ENCODE measurements at regions not wholly inside any gene's neighbourhood (a gene's known extent, or its start where the extent isn't known, plus 50 kb on each side); places are given as distances from the start of the nearest gene placed in this dataset.

DNA sequence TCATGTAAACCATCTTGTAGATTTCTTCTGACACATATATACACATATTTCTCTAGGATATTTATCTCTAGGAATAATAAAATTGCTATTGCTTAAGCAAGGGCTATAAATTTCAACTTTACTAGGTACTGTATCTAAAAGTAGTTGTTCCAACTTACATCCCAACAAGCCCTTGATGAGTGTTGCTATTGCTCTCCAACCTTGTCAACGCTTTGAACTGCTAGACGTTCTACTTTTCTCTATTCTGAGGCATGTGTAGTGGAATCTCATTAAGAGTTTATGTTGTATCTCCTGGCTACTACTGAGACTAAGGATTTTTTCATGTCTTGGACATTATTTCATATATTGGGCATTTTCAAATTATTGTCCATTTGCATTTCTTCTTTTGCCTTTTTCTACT, 321.5 kb upstream of the SOX5 start:
- no peak overlapping the region for H2BK5ac ChIP-seq (ENCODE audit: low read depth, low read length, poor library complexity, severe bottlenecking)
- no peak overlapping the region for H2BK20ac ChIP-seq (ENCODE audit: low read depth, low read length)
- no peak overlapping the region for H3K18ac ChIP-seq (ENCODE audit: low read depth, low read length)
- ChIA-PET CTCF (no interaction called here), POLR2A (ENCODE audit: unreplicated experiment) (no interaction called here)
- H2AK5ac ChIP-seq (ENCODE audit: low read depth, low read length) = no peak overlapping the region
- peak overlapping the region; percentile 45; the same call in 1 of the 2 replicates for H3K14ac ChIP-seq (replicated peaks; ENCODE audit: low read depth, low read length)
- BruUV-seq (replicated peaks) = no TSS peak
- no peak overlapping the region for H3K4me2 ChIP-seq (ENCODE audit: low read depth, low read length)
- H3K4me1 ChIP-seq (ENCODE audit: control insufficient read depth, insufficient read depth, low read length) = no peaks in the 10 kb centered on the region
- DNase-seq (no peak), ATAC-seq (ENCODE audit: low read depth) (no peak; the same call in 1 of the 2 replicates)
- H2AFZ ChIP-seq (replicated peaks; ENCODE audit: low read length, poor library complexity) = no peak overlapping the region
- H3K4me3 ChIP-seq (ENCODE audit: insufficient read depth, low read depth, low read length) = no peak overlapping the region
- no peak overlapping the region for H2BK15ac ChIP-seq (ENCODE audit: low read depth, low read length)
- no peak overlapping the region for H4K8ac ChIP-seq (ENCODE audit: low read depth in 2 of 2, low read length in 2 of 2)
- no peak overlapping the region for H4K5ac ChIP-seq (ENCODE audit: low read depth, low read length)
- no peaks in the 10 kb centered on the region for H3K79me1 ChIP-seq (ENCODE audit: low read depth in 1 of 2, low read length in 2 of 2)
- H2AK9ac ChIP-seq (replicated peaks; ENCODE audit: low read depth, low read length, poor library complexity) = no peak overlapping the region
- H4K20me1 ChIP-seq (ENCODE audit: insufficient read depth, low read length) = no peaks in the 10 kb centered on the region
- intact Hi-C loops (cut with micrococcal nuclease) = loop anchor here (10.0 kb wide), 1 partner anchor 504 kb away; no protein-coding TSS in a partner anchor
- TF ChIP-seq CHD1 (IDR thresholded peaks at IDR 0.05; ENCODE audit: low read depth, low read length) (no peak), MAZ (IDR thresholded peaks at IDR 0.05; ENCODE audit: borderline replicate concordance, low read depth, low read length) (no peak), POLR2A (IDR thresholded peaks at IDR 0.05; ENCODE audit: low read depth, low read length) (no peak), BHLHE40 (IDR thresholded peaks at IDR 0.05; ENCODE audit: low read depth, low read length) (no peak), NFE2L2 (IDR thresholded peaks at IDR 0.05; ENCODE audit: low read depth, low read length) (no peak)
- H4K91ac ChIP-seq (ENCODE audit: insufficient read depth, low read depth, low read length) = no peak overlapping the region
- H3K56ac ChIP-seq (ENCODE audit: extremely low read depth, insufficient read depth, low read length) = no peak overlapping the region
- H3K4ac ChIP-seq (ENCODE audit: low read depth, low read length) = no peak overlapping the region
- no peak overlapping the region for H2BK120ac ChIP-seq (ENCODE audit: low read depth, low read length)
- in situ Hi-C loops (cut with MboI; ENCODE audit: low sequenced_read_pairs) = no loop called here
- WGBS, 2 experiments (ENCODE audit: extremely low coverage in 2 of 2, insufficient read length in 1 of 2) = no CpG with 5 or more reads among the region's 2 CpGs
- dilution Hi-C loops (cut with HindIII; ENCODE audit: low sequenced_read_pairs, unreplicated experiment) = no loop called here
- H3K9ac ChIP-seq (ENCODE audit: low read depth, low read length) = no peak overlapping the region
- no peaks in the 10 kb centered on the region for H3K9me1 ChIP-seq (ENCODE audit: insufficient read depth, low read length)
- H3K9me3 ChIP-seq (ENCODE audit: control insufficient read depth, insufficient read depth, low read length) = no peaks in the 10 kb centered on the region
- no peaks in the 10 kb centered on the region for H3K36me3 ChIP-seq (ENCODE audit: control insufficient read depth, insufficient read depth, low read length)
- H3K27me3 ChIP-seq (ENCODE audit: control insufficient read depth, insufficient read depth, low read length) = no peaks in the 10 kb centered on the region
- H3K23ac ChIP-seq (ENCODE audit: low read depth, low read length) = no peak overlapping the region; the same call in 1 of the 2 replicates
- no peak overlapping the region for H3K27ac ChIP-seq (ENCODE audit: insufficient read depth, low read length)

Data from IMR-90 (cell line).